Stimulated activated CD4-positive, alpha-beta T cell treated with anti-CD3 and anti-CD28 coated beads, TNF-alpha, amount 100 ng/mL, for 1 hour (primary cell): ENCODE measurements at regions not wholly inside any gene's neighbourhood (a gene's known extent, or its start where the extent isn't known, plus 50 kb on each side); places are given as distances from the start of the nearest gene placed in this dataset.
"Not testable (repeated sequence)": the region's sequence is repeated elsewhere in the genome, so short reads cannot be mapped to it uniquely, and the experiment has no call there.

Experiments
- DNase-seq, 3 donors: peaks; one replicate each; pipeline ENCODE4 v3.0.0-alpha.2; 2020; ENCODE audit warnings: low read depth in 3 of 3, low spot score in 1 of 3

DNA sequence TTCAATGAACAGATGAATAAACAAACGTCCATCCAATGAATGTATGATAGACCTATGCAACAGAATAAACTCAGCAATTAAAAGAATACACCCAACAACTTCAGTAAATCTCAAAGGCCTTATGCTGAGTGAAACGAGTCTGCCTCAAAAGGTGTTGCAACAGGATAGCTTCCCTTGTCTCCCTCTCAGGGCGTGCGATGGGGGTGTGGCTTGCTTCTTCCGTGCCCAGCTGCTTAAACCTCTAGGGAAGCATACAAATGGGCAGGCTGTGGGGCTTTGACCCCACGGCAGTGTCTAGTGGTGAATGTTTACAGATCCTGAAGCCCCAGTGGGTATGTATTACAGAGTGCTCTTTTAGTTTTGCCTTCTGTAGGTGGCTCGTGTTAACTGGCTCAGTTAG lies 87.0 kb upstream of the CCL21 start:
- DNase-seq: no peak

DNA sequence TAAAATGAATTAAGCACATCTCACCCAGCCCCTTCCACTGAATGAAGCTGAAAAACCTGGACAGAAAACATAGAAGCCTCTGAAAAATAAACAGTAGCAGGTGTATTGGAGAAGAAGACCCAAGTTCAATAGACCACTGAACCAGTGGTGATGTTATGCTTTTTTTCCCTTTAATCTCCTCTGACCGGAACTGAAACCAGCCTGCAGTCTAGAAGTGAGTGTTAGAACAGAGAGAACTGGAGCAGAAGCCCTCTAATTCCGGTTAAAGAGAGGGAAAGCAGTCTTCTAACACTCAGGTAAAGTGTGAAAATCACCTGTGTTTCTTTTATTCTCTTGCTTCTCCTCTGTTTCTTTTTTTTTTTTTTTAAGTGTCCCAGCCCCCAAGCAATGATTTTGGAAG lies 83.5 kb upstream of the CCL21 start:
- DNase-seq: no peak

DNA sequence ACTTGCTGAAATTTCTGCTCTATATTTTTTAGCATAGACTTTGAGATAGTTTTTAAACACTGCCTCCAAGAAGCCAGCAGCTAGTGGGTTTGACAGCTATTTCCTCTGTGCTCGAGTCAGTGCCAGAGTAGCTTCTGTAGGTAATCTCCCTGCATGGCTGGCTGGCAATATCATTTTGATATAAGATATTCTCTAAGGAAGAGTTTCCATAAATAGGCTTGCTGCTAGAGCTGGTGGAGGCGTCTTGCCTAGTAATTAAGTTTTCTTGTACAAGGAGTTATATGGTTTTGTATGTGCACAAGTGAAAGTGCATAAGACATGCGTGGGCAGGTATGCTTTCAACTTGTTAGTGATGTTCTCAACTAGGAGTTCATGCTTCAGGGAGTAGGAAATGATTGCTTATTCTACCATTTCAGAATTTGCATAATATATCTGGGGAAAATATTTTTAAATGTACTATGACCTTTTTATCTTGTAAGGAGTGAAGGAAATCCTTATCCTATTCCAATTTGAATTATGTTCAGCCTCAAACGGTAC lies 74.1 kb upstream of the CCL21 start:
- no peak for DNase-seq

DNA sequence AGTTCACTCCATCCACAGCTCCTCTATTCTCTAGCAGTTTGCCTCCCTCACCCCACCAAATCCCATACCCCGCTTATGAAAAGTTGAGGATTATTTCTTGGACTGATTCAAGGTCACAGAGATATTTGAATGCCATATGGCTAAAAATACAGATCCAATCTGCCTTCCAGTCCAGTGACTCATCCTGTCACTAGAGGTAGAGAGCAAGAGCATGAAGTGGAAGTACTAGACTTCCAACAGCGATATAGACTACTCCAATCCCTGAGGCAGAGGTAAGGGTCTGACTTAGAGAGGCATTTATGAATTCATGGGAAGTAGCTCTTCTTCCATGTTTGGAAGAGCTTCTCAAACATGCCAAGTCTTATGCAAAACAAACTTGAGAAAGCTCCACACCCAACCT lies 72.4 kb upstream of the CCL21 start:
- DNase-seq: no peak

DNA sequence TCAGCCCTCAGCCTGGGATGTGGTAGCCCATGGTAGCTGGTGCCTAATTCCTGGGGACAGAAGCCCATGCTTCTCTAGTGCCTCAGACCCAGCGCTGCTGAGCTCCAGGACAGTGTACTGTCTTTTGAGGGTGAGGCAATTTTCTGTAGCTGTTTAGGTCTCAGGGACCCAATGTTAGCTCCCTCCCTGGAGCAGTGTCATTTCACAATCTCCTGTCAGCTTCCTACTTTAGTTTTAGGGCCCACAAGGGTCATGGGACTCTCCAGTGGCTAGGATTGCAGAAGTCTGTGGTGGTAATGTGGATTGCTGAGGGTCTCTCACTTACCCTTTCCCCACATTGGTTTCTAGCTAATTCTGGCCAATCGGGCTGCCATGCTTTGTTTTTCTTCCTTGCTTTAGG lies 67.7 kb upstream of the CCL21 start:
- DNase-seq: no peak

DNA sequence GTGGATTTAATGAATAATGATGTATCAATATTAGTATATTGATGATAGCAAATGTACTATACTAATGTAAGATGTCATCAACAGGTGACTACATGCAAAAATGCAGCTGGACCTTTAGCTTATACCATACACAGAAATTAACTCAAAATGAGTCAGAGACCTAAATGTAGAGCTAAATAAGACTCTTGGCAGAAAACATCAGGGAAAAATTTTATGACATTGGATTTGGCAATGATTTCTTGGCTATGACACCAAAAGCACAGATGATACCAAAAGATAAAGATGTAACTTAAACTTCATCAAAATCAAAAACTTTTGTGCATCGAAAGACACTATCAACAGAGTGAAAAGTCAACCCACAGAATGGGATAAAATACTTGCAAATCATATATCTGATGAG lies 64.0 kb upstream of the CCL21 start:
- no peak for DNase-seq

DNA sequence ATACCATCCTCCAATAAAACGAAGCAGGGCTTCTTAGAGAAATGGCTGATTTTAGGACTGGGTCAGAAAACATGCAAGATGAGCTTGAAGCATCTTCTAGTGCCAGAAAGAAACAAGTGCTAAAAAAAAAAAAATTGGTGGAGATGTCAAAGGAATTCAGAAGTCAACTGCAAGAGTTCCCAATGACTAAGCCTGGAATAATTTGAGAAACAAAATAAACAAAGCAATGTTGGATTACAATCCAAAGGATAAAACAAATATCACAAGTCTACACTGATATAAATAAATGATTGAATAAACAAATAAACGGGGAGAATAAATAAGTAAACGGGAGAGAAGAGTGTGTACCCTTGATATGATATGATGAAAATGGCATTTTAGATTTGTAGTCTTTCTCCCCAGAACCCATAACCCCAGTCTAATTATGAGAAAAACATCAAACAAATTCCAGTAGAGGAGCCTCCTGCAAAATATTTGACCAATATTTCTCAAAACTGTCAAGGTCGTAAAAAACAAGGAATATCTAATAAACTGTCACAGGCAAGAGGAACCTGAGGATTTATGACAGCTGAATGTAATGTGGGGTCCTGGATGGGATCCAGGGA lies 63.5 kb upstream of the CCL21 start:
- no peak for DNase-seq

DNA sequence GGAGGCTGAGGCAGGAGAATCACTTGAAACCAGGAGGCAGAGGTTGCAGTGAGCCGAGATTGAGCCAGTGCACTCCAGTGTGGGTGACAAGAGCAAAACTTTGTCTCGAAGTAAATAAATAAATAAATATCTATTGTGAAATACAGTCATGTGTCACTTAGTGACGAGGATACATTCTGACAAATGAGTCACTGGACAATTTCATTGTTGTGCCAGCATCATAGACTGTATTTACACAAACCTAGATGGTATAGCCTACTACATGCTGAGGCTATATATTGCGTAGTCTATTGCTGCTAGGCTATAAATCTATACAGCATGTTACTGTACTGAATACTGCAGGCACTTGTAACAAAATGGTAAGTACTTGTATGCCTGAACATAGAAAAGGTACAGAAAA lies 61.1 kb upstream of the CCL21 start:
- DNase-seq: no peak

DNA sequence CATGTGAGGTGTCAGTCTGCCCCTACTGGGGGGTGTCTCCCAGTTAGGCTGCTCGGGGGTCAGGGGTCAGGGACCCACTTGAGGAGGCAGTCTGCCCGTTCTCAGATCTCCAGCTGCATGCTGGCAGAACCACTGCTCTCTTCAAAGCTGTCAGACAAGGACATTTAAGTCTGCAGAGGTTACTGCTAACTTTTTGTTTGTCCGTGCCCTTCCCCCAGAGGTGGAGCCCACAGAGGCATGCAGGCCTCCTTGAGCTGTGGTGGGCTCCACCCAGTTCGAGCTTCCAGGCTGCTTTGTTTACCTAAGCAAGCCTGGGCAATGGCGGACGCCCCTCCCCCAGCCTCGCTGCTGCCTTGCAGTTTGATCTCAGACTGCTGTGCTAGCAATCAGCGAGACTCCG lies 57.2 kb upstream of the CCL21 start:
- DNase-seq: not testable (repeated sequence)

DNA sequence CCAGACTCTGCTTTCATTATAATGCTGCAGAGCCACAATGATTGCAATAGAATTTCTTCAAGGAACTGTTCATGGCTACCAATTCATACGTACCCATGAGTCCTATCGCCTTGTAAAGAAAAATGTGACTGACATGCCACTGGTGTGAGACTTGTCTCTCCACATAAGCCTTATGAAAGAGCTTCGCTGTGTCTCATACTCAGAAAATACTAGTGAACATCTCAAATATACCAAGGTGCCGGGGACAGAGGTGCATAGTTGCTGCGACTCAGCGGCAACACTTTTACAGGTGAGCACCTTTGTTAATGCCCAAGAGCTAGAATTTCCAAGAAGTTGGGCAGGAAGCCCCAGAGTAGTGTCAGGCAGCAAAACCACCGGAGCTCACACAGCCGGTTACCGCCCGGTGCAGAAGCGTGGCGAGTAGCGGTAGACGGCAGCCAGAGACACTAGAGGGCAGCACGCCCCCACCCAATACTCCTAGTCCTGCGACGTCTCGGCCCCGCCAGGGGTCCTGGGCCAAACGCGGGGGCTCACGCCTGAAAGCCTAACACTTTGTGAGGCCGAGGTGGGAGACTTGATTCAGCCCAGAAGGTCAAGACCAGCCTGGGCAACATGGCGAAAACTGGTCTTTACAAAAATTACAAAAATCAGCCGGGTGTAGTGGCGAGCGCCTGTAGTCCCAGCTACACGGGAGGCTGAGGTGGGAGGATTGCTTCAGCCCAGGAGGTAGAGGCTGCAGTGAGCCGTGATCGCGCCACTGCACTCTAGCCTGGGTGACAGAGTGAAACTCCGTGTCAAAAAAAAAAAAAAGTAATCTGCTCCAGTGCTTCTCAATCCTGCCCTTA lies 50.5 kb upstream of the CCL21 start:
- peak in 1 of 3 donors; percentile 37 for DNase-seq
